ENCODE measurements at regions not wholly inside any gene's neighbourhood (a gene's known extent, or its start where the extent isn't known, plus 50 kb on each side); places are given as distances from the start of the nearest gene placed in this dataset.
"Not testable (repeated sequence)": the region's sequence is repeated elsewhere in the genome, so short reads cannot be mapped to it uniquely, and the experiment has no call there.

GRCh38 chr2:196492946-196493345, 146.6 kb upstream of the CCDC150 start:
- no peak for DNase-seq (ENCODE audit: low read depth)

- DNase-seq (ENCODE audit: low read depth): no peak
These were observed 140.6 kb upstream of the CCDC150 start for GRCh38 chr2:196498962-196499361.

GRCh38 chr2:196499686-196500085, 139.8 kb upstream of the CCDC150 start:
- no peak for DNase-seq (ENCODE audit: low read depth)

- DNase-seq (ENCODE audit: low read depth): no peak
These were observed 138.7 kb upstream of the CCDC150 start for GRCh38 chr2:196500686-196501431.

GRCh38 chr2:196501836-196502235, 137.7 kb upstream of the CCDC150 start:
- no peak for DNase-seq (ENCODE audit: low read depth)

- DNase-seq (ENCODE audit: low read depth): no peak
These were observed 137.1 kb upstream of the CCDC150 start for GRCh38 chr2:196502386-196502785.

- no peak for DNase-seq (ENCODE audit: low read depth)
These were observed 136.1 kb upstream of the CCDC150 start for GRCh38 chr2:196503398-196503797.

GRCh38 chr2:196504788-196505187, 134.7 kb upstream of the CCDC150 start:
- no peak for DNase-seq (ENCODE audit: low read depth)

- no peak for DNase-seq (ENCODE audit: low read depth)
These were observed 129.3 kb upstream of the CCDC150 start for GRCh38 chr2:196510246-196510645.

GRCh38 chr2:196511258-196512168, 128.0 kb upstream of the CCDC150 start:
- no peak for DNase-seq (ENCODE audit: low read depth)

- no peak for DNase-seq (ENCODE audit: low read depth)
These were observed 125.6 kb upstream of the CCDC150 start for GRCh38 chr2:196513796-196514526.

GRCh38 chr2:196514641-196515040, 124.9 kb upstream of the CCDC150 start:
- DNase-seq (ENCODE audit: low read depth): no peak

GRCh38 chr2:196515051-196515450, 124.5 kb upstream of the CCDC150 start:
- no peak for DNase-seq (ENCODE audit: low read depth)

- no peak for DNase-seq (ENCODE audit: low read depth)
These were observed 123.9 kb upstream of the CCDC150 start for GRCh38 chr2:196515608-196516007.

GRCh38 chr2:196516564-196516963, 123.0 kb upstream of the CCDC150 start:
- DNase-seq (ENCODE audit: low read depth): no peak

GRCh38 chr2:196520605-196521004, 118.9 kb upstream of the CCDC150 start:
- no peak for DNase-seq (ENCODE audit: low read depth)

GRCh38 chr2:196526981-196527725, 112.4 kb upstream of the CCDC150 start:
- DNase-seq (ENCODE audit: low read depth): not testable (repeated sequence)

- DNase-seq (ENCODE audit: low read depth): no peak
These were observed 110.9 kb upstream of the CCDC150 start for GRCh38 chr2:196528486-196529223.

- DNase-seq (ENCODE audit: low read depth): no peak
These were observed 108.6 kb upstream of the CCDC150 start for GRCh38 chr2:196530910-196531309.

- DNase-seq (ENCODE audit: low read depth): no peak
These were observed 105.6 kb upstream of the CCDC150 start for GRCh38 chr2:196533772-196534397.

- DNase-seq (ENCODE audit: low read depth): no peak
These were observed 105.0 kb upstream of the CCDC150 start for GRCh38 chr2:196534495-196534894.

All from stimulated activated CD4-positive, alpha-beta T cell treated with anti-CD3 and anti-CD28 coated beads, Interleukin-2, amount 100 ng/mL, for 4 hours (primary cell).